IMR-90 (cell line): ENCODE measurements at regions not wholly inside any gene's neighbourhood (a gene's known extent, or its start where the extent isn't known, plus 50 kb on each side); places are given as distances from the start of the nearest gene placed in this dataset.
A peak's percentile ranks its signal among the peaks of the same experiment; 100 is the strongest.

Experiments used
- ATAC-seq: fragments of 200-7000 bp; cut with Tn5 transposase; 2 replicates; pipeline ENCODE4 v1.9.1; 2020; ENCODE audit warnings: low read depth, mild to moderate bottlenecking, moderate library complexity
- BruUV-seq: library from RNA; stranded (reverse); fragments of 400-500 nt; replicated peaks from 2 replicates; lab custom pipeline; 2021; lab: Mats Ljungman, UMichigan
- CTCF ChIA-PET: fragments of 300-600 bp; formaldehyde crosslinking; extraction: SDS; loops from one replicate; lab custom pipeline; 2021; ENCODE audit warnings: antibody characterized with exemption; lab: Yijun Ruan, JAX
- POLR2A ChIA-PET: fragments of 300-600 bp; sonication (Branson Sonifier 250); formaldehyde crosslinking; loops from one replicate; lab custom pipeline; 2022; ENCODE audit warnings: antibody characterized with exemption; ENCODE audit not compliant: unreplicated experiment; lab: Charles Lee
- DNase-seq: peaks from one replicate; pipeline ENCODE4 v3.0.0; 2013
- H2AFZ ChIP-seq: replicated peaks from 2 replicates; pipeline ENCODE3; 2013; ENCODE audit warnings: low read length, mild to moderate bottlenecking; ENCODE audit not compliant: poor library complexity
- H2AK5ac ChIP-seq: 2 replicates; pipeline ENCODE4 v1.6.1; 2013; ENCODE audit warnings: low read depth, low read length, inconsistent platforms
- H2AK9ac ChIP-seq: replicated peaks from 2 replicates; pipeline ENCODE3; 2013; ENCODE audit warnings: mild to moderate bottlenecking, low read depth, low read length, moderate library complexity; ENCODE audit not compliant: poor library complexity
- H2BK120ac ChIP-seq: 2 replicates; pipeline ENCODE4 v1.6.1; 2013; ENCODE audit warnings: low read depth, low read length, inconsistent platforms
- H2BK15ac ChIP-seq: 3 replicates; pipeline ENCODE4 v1.6.1; 2013; ENCODE audit warnings: low read depth, low read length, inconsistent platforms
- H2BK20ac ChIP-seq: 2 replicates; pipeline ENCODE4 v1.6.1; 2013; ENCODE audit warnings: low read depth, mild to moderate bottlenecking, inconsistent platforms, low read length, moderate library complexity
- H2BK5ac ChIP-seq: 2 replicates; pipeline ENCODE4 v1.6.1; 2013; ENCODE audit warnings: mild to moderate bottlenecking, low read depth, low read length, inconsistent platforms; ENCODE audit not compliant: poor library complexity, severe bottlenecking
- H3K14ac ChIP-seq: replicated peaks from 2 replicates; pipeline ENCODE4 v1.6.1; 2013; ENCODE audit warnings: low read depth, low read length, inconsistent platforms
- H3K18ac ChIP-seq: 2 replicates; pipeline ENCODE4 v1.6.1; 2013; ENCODE audit warnings: low read depth, low read length, control low read depth
- H3K23ac ChIP-seq: 2 replicates; pipeline ENCODE4 v1.6.1; 2013; ENCODE audit warnings: low read depth, low read length, inconsistent platforms
- H3K27ac ChIP-seq: 2 replicates; pipeline ENCODE4 v1.5.1; 2013; ENCODE audit warnings: mild to moderate bottlenecking, control low read depth, low read length; ENCODE audit not compliant: insufficient read depth
- H3K27me3 ChIP-seq: 2 replicates; pipeline ENCODE4 v1.6.1; 2013; ENCODE audit warnings: low read length; ENCODE audit not compliant: control insufficient read depth, insufficient read depth
- H3K36me3 ChIP-seq: 2 replicates; pipeline ENCODE4 v1.6.1; 2013; ENCODE audit warnings: low read length, mixed read lengths; ENCODE audit not compliant: control insufficient read depth, insufficient read depth
- H3K4ac ChIP-seq: 2 replicates; pipeline ENCODE4 v1.6.1; 2013; ENCODE audit warnings: low read depth, low read length, inconsistent platforms
- H3K4me1 ChIP-seq: 2 replicates; pipeline ENCODE4 v1.6.1; 2013; ENCODE audit warnings: low read length, mixed read lengths; ENCODE audit not compliant: control insufficient read depth, insufficient read depth
- H3K4me2 ChIP-seq: 2 replicates; pipeline ENCODE4 v1.6.1; 2013; ENCODE audit warnings: low read depth, mild to moderate bottlenecking, control low read depth, low read length, moderate library complexity
- H3K4me3 ChIP-seq: 2 replicates; pipeline ENCODE4 v1.5.1; 2013; ENCODE audit warnings: low read depth, mild to moderate bottlenecking, control low read depth, low read length, moderate library complexity; ENCODE audit not compliant: insufficient read depth
- H3K56ac ChIP-seq: 2 replicates; pipeline ENCODE4 v1.6.1; 2013; ENCODE audit warnings: low read length, inconsistent platforms; ENCODE audit not compliant: insufficient read depth; ENCODE audit errors: extremely low read depth
- H3K79me1 ChIP-seq, 2 experiments: 2 replicates each; pipeline ENCODE4 v1.6.1; 2013; ENCODE audit warnings: low read length in 2 of 2, inconsistent platforms in 1 of 2, low read depth in 1 of 2
- H3K9ac ChIP-seq: 2 replicates; pipeline ENCODE4 v1.6.1; 2013; ENCODE audit warnings: low read depth, low read length, control low read depth
- H3K9me1 ChIP-seq: 2 replicates; pipeline ENCODE4 v1.6.1; 2013; ENCODE audit warnings: low read length, inconsistent platforms; ENCODE audit not compliant: insufficient read depth
- H3K9me3 ChIP-seq: 2 replicates; pipeline ENCODE4 v1.6.1; 2013; ENCODE audit warnings: low read length; ENCODE audit not compliant: control insufficient read depth, insufficient read depth
- H4K20me1 ChIP-seq: 2 replicates; pipeline ENCODE4 v1.6.1; 2013; ENCODE audit warnings: low read length, inconsistent platforms; ENCODE audit not compliant: insufficient read depth
- H4K5ac ChIP-seq: 2 replicates; pipeline ENCODE4 v1.6.1; 2013; ENCODE audit warnings: mild to moderate bottlenecking, low read depth, low read length, control low read depth
- H4K8ac ChIP-seq, 2 experiments: 2 replicates each; pipeline ENCODE4 v1.6.1; 2013; ENCODE audit warnings: low read depth in 2 of 2, low read length in 2 of 2, control low read depth in 1 of 2, inconsistent platforms in 1 of 2
- H4K91ac ChIP-seq: 2 replicates; pipeline ENCODE4 v1.6.1; 2013; ENCODE audit warnings: low read depth, low read length, inconsistent platforms; ENCODE audit not compliant: insufficient read depth
- RAD21 ChIP-seq: IDR thresholded peaks from 2 replicates; pipeline ENCODE4 v1.6.1; 2012; ENCODE audit warnings: low read length, improper control_type of control experiment
- RCOR1 ChIP-seq: IDR thresholded peaks from 2 replicates; pipeline ENCODE4 v1.6.1; 2012; ENCODE audit warnings: mild to moderate bottlenecking, low read length, improper control_type of control experiment; ENCODE audit not compliant: insufficient replicate concordance
- WGBS, 2 experiments: methylation state at CpG; one replicate each; pipeline versions ENCODE4 v1.1.5 to v1.1.7; 2013; ENCODE audit warnings: missing lambda C conversion rate in 2 of 2; ENCODE audit not compliant: insufficient read length in 1 of 2; ENCODE audit errors: extremely low coverage in 2 of 2; 5-methylcytosine and 5-hydroxymethylcytosine counted together
- dilution Hi-C: fragments of 300-500 bp; cut with HindIII; formaldehyde crosslinking; loops from one replicate; pipeline ENCODE4 v1.14.3; 2018; ENCODE audit warnings: low sequenced_read_pairs; ENCODE audit not compliant: unreplicated experiment
- in situ Hi-C: fragments of 300-500 bp; cut with MboI; formaldehyde crosslinking; loops from 3 replicates; pipeline ENCODE4 v1.14.3; 2019; ENCODE audit warnings: low sequenced_read_pairs, inconsistent platforms, mixed read lengths
- intact Hi-C: fragments of 100-400 bp; cut with micrococcal nuclease; formaldehyde crosslinking; loops from 2 replicates; pipeline ENCODE4 v1.10.0; 2022

GRCh38 chr6:113120582-113121285, 736.4 kb upstream of the MARCKS start:
- Histone ChIP-seq H3K27me3 (no peaks in the 10 kb centered on the region), H3K9me1 (no peaks in the 10 kb centered on the region; the same call in 1 of the 2 replicates), H2BK15ac (peak overlapping the region; percentile 17; the same call in 2 of the 3 replicates), H3K27ac (peak overlapping the region; percentile 70), H3K18ac (peak overlapping the region; percentile 3), H2BK20ac (peak overlapping the region; percentile 63), H4K5ac (peak overlapping the region; percentile 0), H3K4me3 (no peak overlapping the region), H4K8ac (peak overlapping the region; percentile 7 to 85), H4K20me1 (peaks cover 3% of the 10 kb centered on the region; the same call in 1 of the 2 replicates), H3K4me2 (peak overlapping the region; percentile 3), H3K4ac (peak overlapping the region; percentile 65), H2AFZ (peak overlapping the region; percentile 9), H2AK9ac (peak overlapping the region; percentile 2), H3K56ac (peak overlapping the region; percentile 45), H3K9ac (no peak overlapping the region), H2AK5ac (peak overlapping the region; percentile 47; the same call in 1 of the 2 replicates), H3K79me1 (no peaks in the 10 kb centered on the region), H3K9me3 (peaks cover 2% of the 10 kb centered on the region; the same call in 1 of the 2 replicates), H3K4me1 (peaks cover 13% of the 10 kb centered on the region), H3K23ac (peak overlapping the region; percentile 43; the same call in 1 of the 2 replicates), H2BK5ac (peak overlapping the region; percentile 87), H4K91ac (peak overlapping the region; percentile 67), H3K36me3 (no peaks in the 10 kb centered on the region), H2BK120ac (peak overlapping the region; percentile 66), H3K14ac (peak overlapping the region; percentile 20; the same call in 1 of the 2 replicates)
- ChIA-PET CTCF (interaction anchor here (1.1 kb wide), 1 partner anchor 18 kb away, joined by 3 read pairs; no protein-coding TSS in a partner anchor), POLR2A (no interaction called here)
- WGBS, 2 experiments: 0% methylated on average over 4 of the region's 7 CpGs; no CpG with 5 or more reads in 1 of the 2 experiments
- TF ChIP-seq RAD21 (peak; percentile 19; the same call in 1 of the 2 replicates), RCOR1 (no peak)
- DNase-seq (peak; percentile 93), ATAC-seq (peak; percentile 72)
- dilution Hi-C loops: no loop called here
- no TSS peak for BruUV-seq
- in situ Hi-C loops: no loop called here
- intact Hi-C loops: loop anchor here (5.0 to 10.0 kb wide), 4 partner anchors 262 to 554 kb away; no protein-coding TSS in a partner anchor
